SKM-1 treated with dmso at 0.1 percent for 144 hours (cell line): ENCODE measurements at regions not wholly inside any gene's neighbourhood (a gene's known extent, or its start where the extent isn't known, plus 50 kb on each side); places are given as distances from the start of the nearest gene placed in this dataset.

Source experiments
- DNase-seq: peaks from one replicate; lab custom pipeline; 2025; ENCODE audit not compliant: unreplicated experiment; lab: John Stamatoyannopoulos, UW

GRCh38 chr13:39159393-39159792 lies 121.1 kb downstream of the NHLRC3 start:
- no peak for DNase-seq

DNA sequence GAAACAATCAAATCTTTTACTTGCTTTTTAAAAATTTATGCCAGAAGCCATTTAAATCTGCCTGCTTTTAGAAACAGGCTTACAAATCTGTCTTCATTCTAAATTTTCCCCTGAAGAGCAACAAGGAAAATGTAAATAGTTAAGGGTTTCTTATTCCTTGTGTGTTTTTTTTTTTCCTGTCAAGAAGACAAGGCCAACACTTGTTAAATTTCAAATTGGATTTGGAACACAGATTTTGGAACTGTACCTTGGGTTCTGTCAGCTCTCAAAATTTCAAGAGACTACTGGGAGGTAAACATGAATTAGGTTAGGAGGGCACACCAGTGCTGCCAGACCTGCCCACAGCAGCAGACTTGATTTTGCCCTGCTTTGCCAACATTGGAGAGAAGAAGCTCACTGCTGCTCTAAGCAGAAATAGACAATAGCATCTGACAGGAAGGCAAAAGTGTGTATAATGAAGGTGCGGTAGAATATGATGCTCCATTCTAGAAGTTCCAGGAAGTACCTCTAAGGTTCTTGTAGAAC lies 121.7 kb downstream of the NHLRC3 start:
- DNase-seq, result no peak

- DNase-seq, result no peak
Observed at GRCh38 chr13:39167018-39167417, 128.8 kb downstream of the NHLRC3 start.

GRCh38 chr13:39170711-39171110 lies 132.5 kb downstream of the NHLRC3 start:
- no peak for DNase-seq

DNA sequence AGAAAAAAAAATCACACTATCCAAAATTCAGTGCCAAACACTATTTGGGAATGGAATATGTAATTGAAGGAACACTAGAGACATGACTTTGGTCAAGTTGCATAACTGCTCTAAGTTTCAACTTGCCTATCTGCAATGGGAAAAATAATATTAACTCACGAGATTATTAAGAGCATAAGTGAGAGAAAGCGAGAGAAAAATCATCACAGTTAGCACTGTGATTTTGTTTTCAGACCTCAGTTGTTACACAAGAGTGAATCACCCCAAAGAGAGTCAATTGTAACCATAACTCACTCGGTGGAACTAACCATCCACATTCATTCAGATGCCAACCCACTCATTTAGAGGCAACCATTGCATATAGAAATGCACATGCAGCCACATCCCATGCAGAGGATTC lies 147.1 kb downstream of the NHLRC3 start:
- DNase-seq, result no peak

GRCh38 chr13:39186205-39186875 lies 148.1 kb downstream of the NHLRC3 start:
- no peak for DNase-seq

DNA sequence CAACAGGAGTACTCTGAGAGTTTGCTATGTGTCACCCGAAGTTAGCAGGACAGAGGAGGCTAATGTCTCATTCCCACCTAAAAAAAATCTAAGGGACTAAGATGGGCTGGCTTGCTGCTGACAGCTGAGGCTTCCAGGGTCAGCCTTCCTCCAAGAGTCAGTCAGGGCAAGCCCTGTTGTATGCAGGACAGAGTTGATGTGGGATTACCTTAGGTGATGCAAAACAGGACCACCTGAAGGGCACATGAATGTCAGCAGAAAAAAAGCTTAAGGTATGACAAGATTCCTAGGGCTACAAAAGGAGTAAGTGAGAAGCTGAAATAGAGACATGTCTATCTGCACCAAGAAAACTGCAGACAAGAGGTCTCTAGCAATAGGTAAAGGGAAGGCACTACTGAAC lies 151.5 kb downstream of the NHLRC3 start:
- no peak for DNase-seq

DNA sequence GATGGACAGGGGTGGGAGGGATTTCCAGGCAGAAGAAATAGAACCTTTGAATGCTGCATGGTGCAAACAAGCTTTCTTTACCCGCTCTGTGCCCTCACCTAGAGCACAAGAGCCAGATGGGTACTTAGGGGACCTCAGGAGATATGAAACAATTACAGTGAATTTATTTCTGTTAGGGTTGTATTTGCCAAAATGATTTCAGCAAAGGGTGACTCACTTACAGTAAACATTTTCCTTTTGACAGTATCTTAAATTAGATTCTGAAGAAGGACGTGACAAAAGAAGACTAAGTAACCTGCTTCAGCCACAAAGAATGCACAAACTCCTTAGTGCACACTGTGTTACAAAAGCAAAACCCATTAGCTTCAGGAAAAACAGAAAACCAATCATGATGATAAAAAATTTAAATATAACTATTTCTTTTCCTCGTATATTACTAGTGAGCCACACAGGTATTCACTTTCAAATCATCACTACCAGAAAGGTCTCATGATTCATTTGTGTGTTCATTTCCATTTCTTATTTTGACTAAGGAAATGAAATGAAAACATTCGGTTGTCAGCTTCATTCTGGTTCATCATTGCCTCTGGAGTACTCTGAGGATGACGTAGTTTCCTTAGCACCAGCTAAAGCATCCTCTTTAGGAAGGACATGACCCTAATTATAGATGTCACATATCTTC lies 158.8 kb downstream of the NHLRC3 start:
- DNase-seq, result no peak

DNA sequence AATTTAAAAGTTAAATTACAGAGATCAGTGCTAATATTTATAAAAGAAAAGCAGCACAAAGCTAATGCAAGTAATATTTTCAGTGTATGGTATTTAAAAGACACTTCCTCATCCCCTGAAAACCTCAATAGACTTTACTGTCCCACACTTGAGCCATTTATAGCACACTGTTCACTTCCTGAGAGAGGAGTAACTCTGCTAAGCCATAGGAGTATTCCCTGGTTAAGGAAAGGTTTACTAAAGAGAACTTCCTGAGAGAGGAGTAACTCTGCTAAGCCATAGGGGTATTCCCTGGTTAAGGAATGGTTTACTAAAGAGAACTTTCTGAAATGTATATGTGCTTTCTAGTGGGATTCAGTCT lies 159.4 kb downstream of the NHLRC3 start:
- DNase-seq, result peak; percentile 8

GRCh38 chr13:39200249-39200910 lies 162.1 kb downstream of the NHLRC3 start:
- no peak for DNase-seq

DNA sequence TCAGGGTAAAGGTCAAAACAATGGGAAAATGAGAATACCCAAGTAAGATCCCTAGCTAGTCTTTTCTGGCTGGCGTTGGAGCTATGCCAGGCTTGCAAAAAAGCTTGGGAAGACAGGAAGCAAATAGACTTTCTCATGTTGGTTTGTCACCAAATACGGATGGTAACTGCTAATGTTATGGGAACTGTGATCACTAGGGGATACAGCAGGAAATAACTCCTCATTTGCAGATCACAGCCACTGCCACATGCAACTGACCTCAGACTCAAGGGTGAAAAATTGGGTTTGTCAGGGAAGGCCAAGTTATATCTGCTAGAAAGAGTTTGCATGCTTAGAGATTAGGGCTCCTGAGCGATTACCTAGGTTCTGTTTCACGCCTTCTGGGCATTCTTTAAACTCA lies 162.9 kb downstream of the NHLRC3 start:
- DNase-seq, result no peak

DNA sequence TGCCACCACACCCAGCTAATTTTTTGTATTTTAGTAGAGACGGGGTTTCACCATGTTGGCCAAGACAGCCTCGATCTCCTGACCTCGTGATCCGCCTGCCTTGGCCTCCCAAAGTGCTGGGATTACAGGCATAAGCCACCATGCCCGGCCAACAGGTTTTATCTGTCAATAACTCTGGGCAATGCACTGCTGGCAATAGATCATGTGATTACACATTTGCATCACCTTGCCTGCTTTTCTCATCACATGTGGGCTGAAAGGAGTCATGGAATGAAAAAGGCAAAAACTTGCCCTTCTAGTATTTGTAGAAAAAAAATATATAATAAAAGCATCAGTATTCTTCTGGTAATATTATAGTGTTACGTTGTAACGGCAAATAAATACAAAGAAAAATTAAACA lies 164.5 kb downstream of the NHLRC3 start:
- no peak for DNase-seq

DNA sequence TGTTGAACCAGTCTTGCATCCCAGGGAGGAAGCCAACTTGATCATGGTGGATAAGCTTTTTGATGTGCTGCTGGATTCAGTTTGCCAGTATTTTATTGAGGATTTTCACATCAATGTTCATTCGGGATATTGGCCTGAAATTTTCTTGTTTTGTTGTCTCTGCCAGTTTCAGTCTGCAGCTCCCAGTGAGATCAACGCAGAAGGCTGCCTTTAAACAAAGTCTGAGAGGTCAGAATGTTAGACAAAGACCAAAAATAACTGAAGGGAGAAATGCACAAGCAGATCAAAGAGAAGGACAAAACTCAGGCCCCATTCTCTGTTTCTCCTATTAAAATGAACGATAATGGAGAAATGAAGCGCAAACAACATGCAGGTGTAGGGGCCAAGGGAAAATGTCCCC lies 170.4 kb downstream of the NHLRC3 start:
- no peak for DNase-seq

DNA sequence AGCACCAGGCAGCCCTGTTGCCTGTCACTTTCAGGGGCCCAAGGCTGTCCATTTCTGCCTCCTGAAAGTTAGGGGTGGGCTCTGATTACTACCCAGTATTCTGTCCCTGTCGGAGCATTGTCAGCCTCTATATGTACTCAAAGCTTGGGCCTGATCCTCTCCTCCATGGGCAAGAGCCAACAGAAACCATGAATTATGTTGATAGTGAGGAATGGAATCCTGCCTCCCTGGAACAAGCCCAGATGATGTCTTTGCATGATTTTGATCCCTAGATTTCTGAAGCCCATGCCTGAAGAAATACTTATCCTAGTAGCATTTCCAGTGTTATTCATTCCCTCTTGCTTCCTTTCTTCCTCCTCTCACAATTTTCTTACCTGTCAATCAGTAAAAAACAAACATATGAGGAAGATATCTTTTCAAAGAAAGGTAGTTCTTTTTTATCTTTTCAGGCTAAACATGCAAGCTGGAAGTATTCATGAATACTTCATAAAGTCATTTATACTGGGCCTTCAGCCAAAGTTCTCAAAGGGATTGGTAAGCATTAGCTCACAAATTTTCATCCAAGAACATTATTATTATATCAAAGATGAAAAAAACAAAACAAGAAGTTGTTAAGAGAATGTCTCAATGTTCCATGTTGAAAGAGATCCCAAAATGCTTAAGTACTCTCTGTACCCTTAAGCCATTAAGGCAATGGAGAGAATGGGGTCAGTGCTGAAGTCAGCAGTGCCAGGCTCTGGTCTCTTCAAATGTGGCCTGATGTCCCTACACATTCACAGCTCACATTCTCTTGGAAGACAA lies 171.7 kb downstream of the NHLRC3 start:
- DNase-seq, result no peak

DNA sequence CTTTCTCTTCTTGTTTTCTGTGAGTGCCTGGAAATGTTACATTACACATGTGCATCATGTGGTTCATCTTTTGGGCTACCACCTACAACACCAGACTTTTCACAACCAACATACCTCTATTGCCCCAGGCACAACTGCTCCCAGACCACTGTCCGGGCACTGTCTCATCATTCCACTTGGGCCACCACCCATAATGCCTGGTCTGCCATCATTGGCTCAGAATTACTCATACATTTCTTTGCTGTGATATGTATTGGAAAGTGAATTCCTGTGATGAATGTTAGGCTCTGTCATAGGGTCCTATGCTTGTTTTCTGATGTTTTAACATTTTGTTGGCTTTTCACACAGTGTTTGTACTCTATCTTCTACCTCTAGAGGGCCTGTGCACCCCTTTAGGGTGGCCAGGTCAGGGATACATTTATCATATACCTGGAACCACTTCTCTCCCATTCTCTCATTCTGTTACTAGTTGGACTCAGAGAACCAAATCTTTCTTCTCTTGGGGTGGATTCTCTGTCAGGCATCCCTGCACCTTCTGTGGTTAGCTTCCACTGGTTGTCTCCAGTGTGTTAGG lies 172.8 kb downstream of the NHLRC3 start:
- DNase-seq, result no peak

GRCh38 chr13:39215971-39216370 lies 177.7 kb downstream of the NHLRC3 start:
- DNase-seq, result no peak

GRCh38 chr13:39217471-39217870 lies 179.2 kb downstream of the NHLRC3 start:
- DNase-seq, result no peak

DNA sequence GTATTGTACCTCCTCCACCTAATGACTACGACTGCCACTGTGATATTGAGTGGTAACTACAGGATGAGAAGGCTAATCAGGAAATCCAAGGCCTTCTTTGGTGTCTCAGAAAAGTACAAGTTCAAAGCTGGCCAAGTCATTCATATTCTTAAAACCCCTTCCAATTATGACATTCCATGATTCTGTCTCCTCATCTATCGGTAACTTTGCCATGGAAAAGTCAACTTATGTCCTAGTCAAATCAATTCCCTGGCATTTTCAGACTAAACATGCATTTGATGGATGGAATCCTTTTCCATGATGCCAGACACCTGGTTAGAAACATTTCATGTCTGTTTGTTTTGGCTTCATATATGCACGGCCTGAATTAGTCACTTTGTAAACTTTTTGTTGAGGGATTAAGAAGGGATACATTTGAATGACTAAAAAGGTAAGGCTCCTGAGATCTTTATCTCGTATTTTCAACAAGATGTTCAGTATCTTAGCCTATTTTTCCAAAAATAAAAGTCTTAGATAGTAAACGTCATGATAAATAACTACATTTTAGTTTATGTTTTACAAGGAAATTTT lies 186.5 kb downstream of the NHLRC3 start:
- DNase-seq, result no peak

DNA sequence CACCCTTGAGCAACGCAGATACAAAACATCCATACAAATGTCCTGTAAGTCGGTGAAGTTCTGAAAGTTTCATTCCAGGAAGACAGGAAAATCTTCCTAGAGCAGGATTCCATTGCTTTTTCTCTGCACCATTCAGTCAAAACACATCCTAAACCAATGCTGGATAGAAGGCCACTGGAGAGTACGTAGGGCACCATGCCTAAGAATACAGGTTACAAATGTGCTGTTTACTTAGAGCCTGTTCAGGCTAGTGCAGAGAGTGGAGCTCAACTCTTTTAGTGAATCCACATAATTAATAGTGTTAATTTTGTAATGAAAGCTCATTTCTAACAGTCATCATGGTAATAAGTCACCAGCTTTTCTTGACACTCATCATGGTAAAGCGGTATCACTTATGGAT lies 187.6 kb downstream of the NHLRC3 start:
- no peak for DNase-seq

- no peak for DNase-seq
Observed at GRCh38 chr13:39226359-39226758, 188.1 kb downstream of the NHLRC3 start.
